Left renal pelvis (tissue), 4 donors: ENCODE measurements at regions not wholly inside any gene's neighbourhood (a gene's known extent, or its start where the extent isn't known, plus 50 kb on each side); places are given as distances from the start of the nearest gene placed in this dataset.

ENCODE experiments used
- DNase-seq, 4 donors: peaks; one replicate each; pipeline ENCODE4 v3.0.0-alpha.2; 2013; ENCODE audit warnings: low read depth in 4 of 4, low spot score in 3 of 4

- no peak for DNase-seq
Measured at GRCh38 chr2:4354678-4355077, 651.3 kb downstream of the DCDC2C start.

DNA sequence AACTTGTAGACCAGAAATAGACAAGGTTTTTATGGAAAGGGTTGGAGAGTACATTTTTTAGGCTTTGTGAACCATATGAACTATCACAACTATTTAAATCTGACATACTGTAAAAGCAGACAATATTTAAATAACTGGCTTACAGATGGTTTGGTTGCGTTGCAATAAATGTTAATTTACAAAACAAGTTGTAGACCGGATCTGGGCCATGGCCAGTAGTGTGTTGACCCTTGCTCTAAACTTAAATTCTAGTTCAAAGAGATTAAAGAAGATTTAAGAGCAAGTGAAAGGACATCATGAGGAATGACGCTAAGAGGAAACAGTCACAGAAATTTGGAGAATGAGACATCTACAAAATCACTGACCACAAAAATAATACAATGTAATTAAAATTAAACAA, 652.7 kb downstream of the DCDC2C start:
- peak in 3 of 4 donors; percentile 33 to 40 (median 39) for DNase-seq

DNA sequence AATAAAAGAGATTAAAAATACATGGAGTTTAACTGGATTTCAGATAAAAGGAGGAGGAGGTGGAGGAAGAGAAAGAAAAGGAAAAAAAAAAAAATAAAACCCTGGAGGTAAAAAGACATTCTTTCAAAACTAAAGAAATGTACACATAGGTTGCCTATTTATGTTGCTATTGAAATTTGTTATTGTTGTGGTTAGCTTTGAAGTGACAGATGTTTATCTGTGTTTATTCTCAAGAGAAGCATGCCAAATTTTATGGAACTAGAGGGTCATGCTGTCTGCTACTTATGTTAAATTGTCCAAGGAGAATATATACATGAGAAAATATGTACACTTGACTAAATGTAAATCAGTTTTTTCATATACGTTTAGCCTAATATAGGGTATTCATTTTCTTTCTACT, 653.2 kb downstream of the DCDC2C start:
- DNase-seq: no peak

GRCh38 chr2:4357121-4357520, 653.7 kb downstream of the DCDC2C start:
- DNase-seq: no peak

- no peak for DNase-seq
Measured at GRCh38 chr2:4358837-4359236, 655.5 kb downstream of the DCDC2C start.

GRCh38 chr2:4368907-4369306, 665.5 kb downstream of the DCDC2C start:
- DNase-seq: no peak

GRCh38 chr2:4369826-4370419, 666.5 kb downstream of the DCDC2C start:
- DNase-seq: peak in 2 of 4 donors; percentile 24 to 31

- no peak for DNase-seq
Measured at GRCh38 chr2:4370422-4371090, 667.2 kb downstream of the DCDC2C start.

DNA sequence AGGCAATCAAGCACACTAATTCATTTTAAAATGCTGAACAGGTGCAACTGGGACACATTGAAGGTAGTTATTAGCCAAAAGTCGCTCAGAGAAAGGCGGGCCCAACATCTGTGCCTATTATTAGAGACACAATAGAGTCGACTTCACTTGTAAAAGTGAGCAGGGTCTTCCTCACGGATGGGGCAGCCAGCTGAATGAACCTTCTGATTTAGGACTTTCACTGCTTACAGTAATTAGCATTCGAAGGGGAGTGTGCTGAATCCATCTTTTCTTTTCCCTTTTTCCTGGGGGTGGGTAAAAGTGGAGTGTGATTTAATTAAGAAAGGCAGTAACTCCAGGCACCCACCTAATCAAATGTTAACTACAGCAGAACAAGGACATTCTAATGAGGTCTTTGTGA, 677.7 kb downstream of the DCDC2C start:
- DNase-seq: no peak

- no peak for DNase-seq
Measured at GRCh38 chr2:4381773-4382172, 678.4 kb downstream of the DCDC2C start.

DNA sequence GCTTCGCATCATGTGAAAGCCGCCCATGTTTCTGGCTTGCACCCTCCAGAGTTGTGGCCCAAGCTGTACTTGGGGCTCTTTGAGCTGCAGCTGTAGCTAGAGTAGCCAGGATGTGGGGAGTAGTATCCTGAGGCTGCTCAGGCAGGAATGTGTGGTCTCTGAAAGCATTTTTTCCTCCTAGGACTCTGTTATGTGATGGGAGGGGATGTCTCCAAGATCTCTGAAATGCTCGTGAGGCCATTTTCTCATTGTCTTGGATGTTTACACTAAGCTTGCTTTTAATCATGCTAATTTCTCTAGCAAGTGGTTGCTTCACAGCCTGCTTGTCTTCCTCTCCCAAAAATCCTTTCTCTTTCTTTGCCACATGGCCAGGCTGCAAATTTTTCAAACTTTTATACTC, 687.6 kb downstream of the DCDC2C start:
- no peak for DNase-seq

DNA sequence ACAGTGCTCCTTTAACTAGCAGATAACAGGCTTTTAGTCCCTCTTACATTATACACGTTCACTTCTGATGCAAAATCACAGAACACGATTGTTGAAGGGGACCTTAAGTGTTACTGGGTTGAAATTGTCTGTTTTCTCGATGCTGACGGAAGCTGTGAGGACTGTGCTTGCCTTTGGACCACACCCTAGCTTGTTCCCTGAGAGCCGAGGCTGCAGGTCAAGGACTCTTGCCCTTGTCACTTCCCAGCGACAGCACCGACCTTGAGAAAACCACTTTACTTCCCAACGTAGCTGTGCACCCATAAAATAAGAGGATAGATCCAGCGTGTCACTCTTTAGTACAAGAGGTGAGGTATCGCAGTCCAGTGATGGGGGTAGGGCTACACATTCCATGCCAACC, 701.0 kb downstream of the DCDC2C start:
- no peak for DNase-seq

GRCh38 chr2:4408321-4408720, 704.9 kb downstream of the DCDC2C start:
- DNase-seq: no peak

- DNase-seq: no peak
Measured at GRCh38 chr2:4412637-4413187, 709.3 kb downstream of the DCDC2C start.

DNA sequence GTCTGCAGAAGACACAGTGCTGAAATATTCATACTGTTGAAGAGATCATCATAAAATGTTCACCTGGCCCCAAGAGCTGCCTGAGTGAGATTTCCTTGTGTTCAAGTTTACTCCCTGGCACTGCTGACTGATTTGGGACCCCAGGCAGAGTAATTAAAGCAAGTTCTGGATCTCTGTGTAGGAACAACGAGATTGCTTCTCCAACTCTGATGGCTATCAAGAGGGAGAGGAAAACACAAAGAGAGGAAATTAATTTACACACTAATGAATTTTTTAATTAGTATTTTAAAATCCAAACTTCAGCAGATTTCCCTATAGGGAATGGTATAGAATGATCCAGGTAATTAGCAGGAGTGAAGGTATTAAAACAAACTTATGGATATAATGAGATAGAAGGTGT, 711.8 kb downstream of the DCDC2C start:
- DNase-seq: no peak

GRCh38 chr2:4415810-4416413, 712.5 kb downstream of the DCDC2C start:
- DNase-seq: no peak

- DNase-seq: no peak
Measured at GRCh38 chr2:4416431-4416830, 713.1 kb downstream of the DCDC2C start.

DNA sequence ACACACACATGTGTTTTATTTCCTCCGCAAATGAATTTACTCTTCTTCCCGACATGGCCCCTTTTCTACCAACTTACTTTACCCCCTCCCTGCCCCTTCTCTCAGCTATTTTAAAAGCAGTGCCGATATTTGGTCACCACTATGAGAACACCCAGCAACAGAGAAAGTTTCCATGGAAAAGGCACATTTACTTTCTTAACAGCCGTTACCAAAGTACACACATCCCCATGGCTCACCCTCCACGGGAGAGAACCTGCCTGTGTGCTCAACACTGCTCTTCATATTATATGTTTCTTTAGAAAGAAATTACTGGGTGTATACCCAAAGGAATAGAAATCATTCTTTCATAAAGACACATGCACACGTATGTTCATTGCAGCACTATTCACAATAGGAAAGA, 714.4 kb downstream of the DCDC2C start:
- no peak for DNase-seq

- DNase-seq: no peak
Measured at GRCh38 chr2:4420032-4420431, 716.7 kb downstream of the DCDC2C start.

DNA sequence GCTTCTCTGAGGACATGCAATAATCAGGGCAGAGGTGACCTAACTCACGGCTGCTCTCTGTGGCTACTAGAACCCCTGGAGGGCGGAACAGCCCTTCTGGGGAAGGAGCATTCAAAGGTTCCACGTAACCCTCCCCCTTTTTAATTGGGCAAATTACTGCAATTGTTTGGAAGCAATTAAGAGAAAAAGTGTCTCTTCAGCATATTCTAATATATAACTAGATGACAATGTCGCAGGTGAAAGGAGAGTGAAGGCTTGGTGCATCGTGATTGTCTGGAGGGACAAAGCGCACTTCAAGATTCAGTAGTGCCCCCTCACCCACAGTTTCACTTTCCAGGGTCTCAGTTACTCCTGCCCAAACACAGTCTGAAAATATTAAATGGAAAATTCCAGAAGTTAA, 720.8 kb downstream of the DCDC2C start:
- DNase-seq: no peak

DNA sequence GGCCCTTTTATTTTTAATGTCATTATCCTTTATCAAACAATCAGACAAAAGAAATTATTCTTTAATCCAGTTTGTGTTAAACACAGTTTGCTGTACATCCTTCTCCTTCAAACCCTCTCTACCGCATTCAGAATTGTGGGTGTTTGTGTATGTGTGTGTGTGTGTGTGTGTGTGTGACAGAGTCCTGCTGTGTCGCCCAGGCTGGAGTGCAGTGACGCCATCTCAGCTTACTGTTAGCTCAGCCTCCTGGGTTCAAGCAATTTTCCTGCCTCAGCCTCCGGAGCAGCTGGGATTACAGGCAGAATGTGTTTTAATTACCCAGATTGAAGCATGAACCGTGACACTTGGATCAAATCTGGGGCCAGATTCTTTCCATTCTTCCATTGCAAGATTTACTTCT, 723.7 kb downstream of the DCDC2C start:
- DNase-seq: no peak

DNA sequence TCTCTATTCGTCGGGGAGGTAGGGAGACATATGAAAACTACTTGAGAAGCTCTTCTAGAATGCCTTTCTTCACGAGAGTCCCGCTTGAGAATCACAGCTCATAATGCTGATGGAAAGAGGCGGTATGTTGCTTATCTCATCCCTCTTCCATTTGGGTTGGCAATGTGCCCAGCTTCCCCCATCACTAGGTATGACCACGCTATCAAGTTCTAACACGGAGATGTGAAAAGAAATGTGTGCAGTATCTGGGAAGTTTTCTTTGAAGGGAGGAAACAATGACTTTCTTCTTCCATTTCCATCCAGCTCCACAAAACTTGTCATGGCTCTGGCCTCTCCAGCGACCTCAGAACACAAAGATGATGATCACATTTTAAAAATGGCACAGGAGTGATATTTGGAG, 742.4 kb downstream of the DCDC2C start:
- DNase-seq: no peak
